ENCODE measurements at regions not wholly inside any gene's neighbourhood (a gene's known extent, or its start where the extent isn't known, plus 50 kb on each side); places are given as distances from the start of the nearest gene placed in this dataset.

GRCh38 chr2:34851804-34852203 is 1252.7 kb upstream of the FAM98A start:
- Mint-ChIP-seq H3K27me3 (ENCODE audit: low read depth) (no peaks in the 10 kb centered on the region), H3K27ac (no peak overlapping the region), H3K4me3 (no peak overlapping the region), H3K36me3 (no peaks in the 10 kb centered on the region), H3K4me1 (peaks cover 12% of the 10 kb centered on the region), H3K9me3 (peaks cover 36% of the 10 kb centered on the region)
- ATAC-seq: no peak
- TF ChIP-seq ZNF425 (CRISPR knock-in tag; conservative IDR thresholded peaks at IDR 0.05) (no peak), ZNF219 (CRISPR knock-in tag; IDR thresholded peaks at IDR 0.05; ENCODE audit: borderline replicate concordance) (no peak), MXD4 (CRISPR knock-in tag; IDR thresholded peaks at IDR 0.05; ENCODE audit: borderline replicate concordance) (no peak), ZNF671 (CRISPR knock-in tag; IDR thresholded peaks at IDR 0.05) (no peak), AR (CRISPR knock-in tag; IDR thresholded peaks at IDR 0.05) (no peak), FOXP4 (CRISPR knock-in tag; IDR thresholded peaks at IDR 0.05) (no peak), GRHL2 (CRISPR knock-in tag; IDR thresholded peaks at IDR 0.05; ENCODE audit: insufficient replicate concordance, severe bottlenecking) (no peak), SMAD3 (CRISPR knock-in tag; IDR thresholded peaks at IDR 0.05; ENCODE audit: borderline replicate concordance) (no peak), FOXK1 (CRISPR knock-in tag; IDR thresholded peaks at IDR 0.05) (no peak), AFF4 (CRISPR knock-in tag; IDR thresholded peaks at IDR 0.05; ENCODE audit: borderline replicate concordance) (no peak), EMX1 (CRISPR knock-in tag; IDR thresholded peaks at IDR 0.05) (no peak), PRDM15 (CRISPR knock-in tag; IDR thresholded peaks at IDR 0.05) (no peak)
- ChIA-PET CTCF (no interaction called here), POLR2A (no interaction called here)
- DNase-seq (ENCODE audit: low spot score): no peak

All from WTC11 (cell line).